DMS114 treated with DMSO at 0.1 percent for 48 hours (cell line): ENCODE measurements at regions not wholly inside any gene's neighbourhood (a gene's known extent, or its start where the extent isn't known, plus 50 kb on each side); places are given as distances from the start of the nearest gene placed in this dataset.

ENCODE experiments used
- DNase-seq: peaks from one replicate; lab custom pipeline; 2025; ENCODE audit not compliant: unreplicated experiment; lab: John Stamatoyannopoulos, UW

DNA sequence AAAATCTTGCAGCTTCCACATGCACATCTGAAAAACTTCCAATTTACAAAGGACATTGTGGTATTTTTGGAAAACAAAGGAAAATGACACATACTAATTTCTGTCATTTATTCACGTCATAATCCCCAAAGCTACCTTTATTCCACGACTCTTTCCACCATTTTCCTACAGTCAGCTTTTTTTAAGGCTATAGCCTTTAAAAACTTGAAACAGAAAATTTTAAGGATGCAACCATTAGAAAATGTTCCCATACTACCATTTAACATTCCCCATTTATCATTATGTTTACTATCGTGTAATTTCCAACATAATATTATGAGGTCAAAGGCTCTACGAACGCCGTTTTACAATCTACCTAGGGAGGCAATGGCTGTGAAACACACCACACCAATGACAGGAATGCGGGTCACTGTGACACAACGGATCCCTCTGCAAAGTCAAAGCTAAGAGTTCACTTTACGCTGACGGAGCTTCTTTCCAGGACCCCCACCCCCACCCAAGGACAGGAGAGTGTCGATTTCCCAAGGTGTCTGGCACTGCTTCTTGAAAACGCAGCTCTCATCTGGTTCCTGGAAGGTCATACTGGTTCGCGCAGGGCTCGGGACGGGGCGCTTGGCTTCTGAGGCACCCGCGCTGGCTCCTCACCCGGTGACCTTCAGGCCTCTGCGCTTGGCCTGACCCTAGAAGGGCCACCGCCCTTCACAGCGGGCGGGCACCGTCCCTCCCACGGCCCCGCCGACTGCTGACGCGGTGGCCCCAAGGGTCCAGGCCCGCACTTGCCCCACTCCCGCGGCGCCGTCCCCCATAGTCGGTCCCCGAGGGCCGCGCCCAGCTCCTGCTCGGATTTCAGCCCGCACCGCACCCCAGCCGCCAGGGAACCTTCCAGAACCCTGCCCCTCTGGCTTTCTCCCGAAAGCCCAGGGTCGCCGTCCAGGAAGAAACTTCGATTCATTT, 50.5 kb upstream of the ATF3 start:
- no peak for DNase-seq

GRCh38 chr1:212558693-212559480, 49.7 kb upstream of the ATF3 start:
- peak; percentile 77 for DNase-seq
